ENCODE measurements at regions not wholly inside any gene's neighbourhood (a gene's known extent, or its start where the extent isn't known, plus 50 kb on each side); places are given as distances from the start of the nearest gene placed in this dataset.

- no peak for TF ChIP-seq CTCF (IDR thresholded peaks at IDR 0.05; ENCODE audit: control extremely low read depth, extremely low read depth, low read depth, missing control alignments)
- CTCF ChIA-PET: interaction anchor here (0.9 to 2.3 kb wide), 6 partner anchors 9 to 298 kb away, joined by 3 to 9 read pairs (median 3); no protein-coding TSS in a partner anchor
- POLR2A ChIA-PET: no interaction called here
- DNase-seq (ENCODE audit: extremely low spot score): no peak
Observed at GRCh38 chr1:89465201-89465600, 59.4 kb upstream of the LRRC8B start.

GRCh38 chr1:89466307-89466930 is 58.2 kb upstream of the LRRC8B start:
- CTCF ChIA-PET: interaction anchor here (1.0 to 2.3 kb wide), 4 partner anchors 10 to 296 kb away, joined by 3 to 9 read pairs (median 4); no protein-coding TSS in a partner anchor
- TF ChIP-seq CTCF (IDR thresholded peaks at IDR 0.05; ENCODE audit: control extremely low read depth, extremely low read depth, low read depth, missing control alignments): no peak
- no peak for DNase-seq (ENCODE audit: extremely low spot score)
- POLR2A ChIA-PET: no interaction called here

- DNase-seq (ENCODE audit: extremely low spot score): no peak
- CTCF ChIA-PET: interaction anchor here (1.0 to 2.0 kb wide), 2 partner anchors 10 to 12 kb away, joined by 3 to 6 read pairs; no protein-coding TSS in a partner anchor
- POLR2A ChIA-PET: no interaction called here
- no peak for TF ChIP-seq CTCF (IDR thresholded peaks at IDR 0.05; ENCODE audit: control extremely low read depth, extremely low read depth, low read depth, missing control alignments)
Observed at GRCh38 chr1:89472253-89472652, 52.4 kb upstream of the LRRC8B start.

GRCh38 chr1:89472886-89473417 is 51.7 kb upstream of the LRRC8B start:
- POLR2A ChIA-PET: no interaction called here
- TF ChIP-seq CTCF (IDR thresholded peaks at IDR 0.05; ENCODE audit: control extremely low read depth, extremely low read depth, low read depth, missing control alignments): no peak
- CTCF ChIA-PET: interaction anchor here (0.9 to 2.0 kb wide), 3 partner anchors 9 to 12 kb away, joined by 3 to 6 read pairs (median 4); no protein-coding TSS in a partner anchor
- no peak for DNase-seq (ENCODE audit: extremely low spot score)

All from GM10248 (cell line).